Tibial nerve (tissue), 4 donors: ENCODE measurements at regions not wholly inside any gene's neighbourhood (a gene's known extent, or its start where the extent isn't known, plus 50 kb on each side); places are given as distances from the start of the nearest gene placed in this dataset.
"Not testable (repeated sequence)": the region's sequence is repeated elsewhere in the genome, so short reads cannot be mapped to it uniquely, and the experiment has no call there.

Experiments
- DNase-seq, 2 donors: peaks; one replicate each; pipeline ENCODE4 v3.0.0-alpha.2; 2019; ENCODE audit warnings: low spot score in 2 of 2
- H3K27ac ChIP-seq, 4 donors: fragments of 200-600 bp; sonication (generic) in 3 of 4; one replicate each; pipeline ENCODE4 v1.5.1; 2017 to 2019; ENCODE audit warnings: mild to moderate bottlenecking in 1 of 4
- H3K27me3 ChIP-seq, 2 donors: fragments of 200-600 bp; sonication (generic) in 1 of 2; one replicate each; pipeline versions ENCODE4 v1.5.1 to v1.6.0; 2017 to 2019
- H3K36me3 ChIP-seq, 3 donors: fragments of 200-600 bp; sonication (generic); one replicate each; pipeline ENCODE4 v1.5.1; 2018 to 2019
- H3K4me1 ChIP-seq, 4 donors: fragments of 200-600 bp; sonication (generic) in 3 of 4; one replicate each; pipeline ENCODE4 v1.5.1; 2017 to 2019
- H3K4me3 ChIP-seq, 4 donors: fragments of 200-600 bp; sonication (generic) in 3 of 4; one replicate each; pipeline ENCODE4 v1.5.1; 2017 to 2019; ENCODE audit warnings: mild to moderate bottlenecking in 1 of 4, moderate library complexity in 1 of 4
- H3K9me3 ChIP-seq, 4 donors: fragments of 200-600 bp; sonication (generic) in 3 of 4; one replicate each; pipeline ENCODE4 v1.5.1; 2017 to 2019
- WGBS, 2 donors: methylation state at CpG; one replicate each; pipeline ENCODE4 v1.1.5; 2018; 5-methylcytosine and 5-hydroxymethylcytosine counted together

- H3K27ac ChIP-seq, H3K4me3 ChIP-seq, H3K9me3 ChIP-seq, H3K27me3 ChIP-seq, H3K4me1 ChIP-seq, H3K36me3 ChIP-seq, DNase-seq: not testable (repeated sequence)
- WGBS, 2 donors, result 66 to 67% methylated on average over 12 of the region's 16 CpGs
These were observed 63.8 kb downstream of the NSUN5 start for GRCh38 chr7:73244782-73245311.

- H3K27me3 ChIP-seq, H3K27ac ChIP-seq, H3K36me3 ChIP-seq, H3K4me1 ChIP-seq, H3K9me3 ChIP-seq: not testable (repeated sequence)
- H3K4me3 ChIP-seq, result peak overlapping the region in 3 of 4 donors; percentile 19 to 46 (median 38)
- WGBS, 2 donors, result no CpG with 5 or more reads among the region's 72 CpGs
- peak; percentile 86 to 93 for DNase-seq
These were observed 73.5 kb downstream of the NSUN5 start for GRCh38 chr7:73234994-73235717.

GRCh38 chr7:73225745-73226144, 82.9 kb downstream of the NSUN5 start:
- not testable (repeated sequence) for H3K4me3 ChIP-seq, H3K4me1 ChIP-seq, H3K36me3 ChIP-seq, DNase-seq, H3K27ac ChIP-seq, H3K9me3 ChIP-seq, H3K27me3 ChIP-seq
- WGBS, 2 donors, result 72 to 83% methylated on average over 15 of the region's 15 CpGs

DNA sequence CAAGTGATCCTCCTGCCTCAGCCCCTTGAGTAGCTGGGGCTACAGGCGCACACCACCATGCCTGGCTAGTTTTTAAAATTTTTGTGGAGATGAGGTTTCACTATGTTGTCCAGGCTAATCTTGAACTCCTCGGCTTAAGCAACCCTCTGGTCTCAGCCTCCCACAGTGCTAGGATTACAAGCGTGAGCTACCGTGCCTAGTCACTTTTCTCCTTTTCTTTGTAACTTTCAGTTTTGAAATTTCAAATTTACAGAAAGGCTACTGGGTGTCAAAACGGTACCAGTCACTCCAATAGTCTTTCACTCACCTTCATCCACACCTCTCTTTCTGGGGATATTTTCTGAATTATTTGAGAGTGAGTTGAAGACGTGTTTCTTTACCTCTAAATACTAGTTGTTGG, 86.9 kb downstream of the NSUN5 start:
- not testable (repeated sequence) for H3K36me3 ChIP-seq, H3K27ac ChIP-seq, H3K27me3 ChIP-seq, H3K4me3 ChIP-seq, H3K9me3 ChIP-seq, H3K4me1 ChIP-seq, DNase-seq
- WGBS, 2 donors, result no CpG with 5 or more reads among the region's 6 CpGs

GRCh38 chr7:73220766-73221370, 87.8 kb downstream of the NSUN5 start:
- not testable (repeated sequence) for H3K4me3 ChIP-seq, H3K36me3 ChIP-seq, H3K4me1 ChIP-seq, H3K27ac ChIP-seq, H3K27me3 ChIP-seq, H3K9me3 ChIP-seq, DNase-seq
- WGBS, 2 donors, result no CpG with 5 or more reads among the region's 6 CpGs

DNA sequence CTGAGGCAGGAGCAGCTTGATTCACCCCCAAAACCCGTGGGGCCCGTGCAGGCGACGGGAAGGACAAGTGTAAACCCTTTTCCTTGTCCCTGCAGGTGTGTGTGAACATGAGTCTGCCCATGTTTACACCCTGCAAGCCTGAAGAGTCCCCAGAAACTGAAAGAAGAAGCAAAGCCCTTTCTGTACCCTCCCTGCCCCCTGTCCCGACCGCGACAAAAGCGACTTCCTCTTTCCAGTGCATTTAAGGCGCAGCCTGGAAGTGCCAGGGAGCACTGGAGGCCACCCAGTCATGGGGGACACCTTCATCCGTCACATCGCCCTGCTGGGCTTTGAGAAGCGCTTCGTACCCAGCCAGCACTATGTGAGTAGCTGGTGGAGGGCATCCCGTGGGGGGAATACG, 88.3 kb downstream of the NSUN5 start:
- H3K9me3 ChIP-seq, H3K4me1 ChIP-seq, H3K27me3 ChIP-seq, H3K36me3 ChIP-seq, H3K27ac ChIP-seq, DNase-seq, H3K4me3 ChIP-seq: not testable (repeated sequence)
- WGBS, 2 donors, result no CpG with 5 or more reads among the region's 15 CpGs

DNA sequence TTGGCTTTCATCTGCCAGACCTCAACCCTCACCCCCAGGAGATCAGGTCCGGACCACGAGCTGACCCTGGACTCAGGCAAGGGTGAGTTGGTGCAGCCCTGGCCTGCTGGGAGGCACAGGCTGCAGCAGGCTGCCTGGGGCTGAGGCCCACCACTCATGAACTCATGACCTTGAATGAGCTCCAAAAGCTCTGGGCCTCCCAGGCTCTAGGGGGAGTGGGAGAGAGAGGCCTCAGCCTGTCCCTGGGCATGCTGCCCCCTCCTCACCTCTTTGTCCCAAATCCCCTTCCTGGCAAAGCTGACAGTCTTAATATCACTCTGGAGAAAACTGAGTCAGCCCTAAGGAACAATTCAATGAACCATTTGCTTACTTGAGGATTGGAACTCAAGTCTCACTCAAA, 89.8 kb downstream of the NSUN5 start:
- no CpG with 5 or more reads among the region's 2 CpGs for WGBS, 2 donors
- H3K27ac ChIP-seq, DNase-seq, H3K4me3 ChIP-seq, H3K9me3 ChIP-seq, H3K4me1 ChIP-seq, H3K36me3 ChIP-seq, H3K27me3 ChIP-seq: not testable (repeated sequence)

- 86 to 95% methylated on average over 5 of the region's 10 CpGs for WGBS, 2 donors
- H3K27me3 ChIP-seq, DNase-seq, H3K4me3 ChIP-seq, H3K4me1 ChIP-seq, H3K36me3 ChIP-seq, H3K9me3 ChIP-seq, H3K27ac ChIP-seq: not testable (repeated sequence)
These were observed 92.5 kb downstream of the NSUN5 start for GRCh38 chr7:73216046-73216675.

DNA sequence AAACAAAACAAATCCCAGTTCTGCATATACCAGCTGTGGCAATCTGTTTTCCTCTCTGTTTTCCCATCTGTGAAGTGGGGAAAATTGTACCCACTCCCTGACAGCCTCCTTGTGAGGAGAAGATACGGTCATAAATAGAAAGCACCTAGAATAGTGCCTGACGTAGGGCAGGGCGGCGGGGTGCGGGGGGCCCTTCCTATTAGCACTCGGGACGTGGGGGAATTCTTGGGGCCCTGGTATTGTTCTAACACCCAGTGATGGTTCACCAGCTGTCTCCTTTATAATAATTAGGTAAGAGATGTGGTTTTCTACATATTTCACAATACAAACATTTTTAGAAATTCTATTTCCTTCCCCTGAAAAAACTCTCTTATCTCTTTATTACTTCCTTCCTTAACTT, 93.4 kb downstream of the NSUN5 start:
- DNase-seq, H3K27ac ChIP-seq, H3K36me3 ChIP-seq, H3K4me1 ChIP-seq, H3K9me3 ChIP-seq, H3K27me3 ChIP-seq, H3K4me3 ChIP-seq: not testable (repeated sequence)
- no CpG with 5 or more reads among the region's 7 CpGs for WGBS, 2 donors

DNA sequence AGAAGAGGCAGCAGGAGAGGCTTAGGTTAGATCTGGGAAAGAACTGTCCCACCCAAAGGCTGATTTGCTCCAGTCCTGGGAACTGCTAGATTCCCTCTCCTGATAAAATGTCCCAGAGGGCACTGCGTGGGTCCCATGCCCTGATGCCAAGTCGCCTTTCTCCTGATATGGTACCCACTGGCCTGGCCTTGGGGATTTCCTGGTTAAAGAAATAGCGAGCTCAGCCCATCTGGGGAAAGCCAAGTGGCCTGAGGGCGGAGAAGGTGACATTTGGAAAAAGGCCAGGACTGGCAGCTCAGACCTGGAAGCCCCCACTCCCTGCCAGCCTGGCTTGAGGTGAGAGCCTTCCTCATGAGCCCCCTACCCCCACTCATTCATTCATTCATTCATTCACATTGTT, 94.2 kb downstream of the NSUN5 start:
- not testable (repeated sequence) for H3K27ac ChIP-seq, H3K36me3 ChIP-seq, H3K4me1 ChIP-seq, H3K4me3 ChIP-seq, H3K9me3 ChIP-seq, DNase-seq, H3K27me3 ChIP-seq
- WGBS, 2 donors, result 77 to 92% methylated on average over 3 of the region's 4 CpGs

GRCh38 chr7:73213076-73213475, 95.5 kb downstream of the NSUN5 start:
- H3K27me3 ChIP-seq, H3K9me3 ChIP-seq, DNase-seq, H3K27ac ChIP-seq, H3K4me1 ChIP-seq, H3K4me3 ChIP-seq, H3K36me3 ChIP-seq: not testable (repeated sequence)
- 28 to 50% methylated on average over 1 to 4 of the region's 7 CpGs for WGBS, 2 donors

- H3K9me3 ChIP-seq, H3K27ac ChIP-seq, H3K36me3 ChIP-seq, DNase-seq, H3K4me1 ChIP-seq, H3K4me3 ChIP-seq, H3K27me3 ChIP-seq: not testable (repeated sequence)
- 9 to 55% methylated on average over 1 of the region's 3 CpGs for WGBS, 2 donors
These were observed 103.0 kb downstream of the NSUN5 start for GRCh38 chr7:73205594-73205993.

- H3K36me3 ChIP-seq, H3K4me1 ChIP-seq, H3K27me3 ChIP-seq, H3K27ac ChIP-seq, DNase-seq, H3K4me3 ChIP-seq, H3K9me3 ChIP-seq: not testable (repeated sequence)
- WGBS, 2 donors, result 93 to 98% methylated on average over 2 to 5 of the region's 5 CpGs
These were observed 103.7 kb downstream of the NSUN5 start for GRCh38 chr7:73204898-73205297.

- not testable (repeated sequence) for H3K27ac ChIP-seq, DNase-seq, H3K27me3 ChIP-seq, H3K36me3 ChIP-seq, H3K4me3 ChIP-seq, H3K4me1 ChIP-seq, H3K9me3 ChIP-seq
- WGBS, 2 donors, result 93% methylated on average over 5 of the region's 5 CpGs; no CpG with 5 or more reads in 1 of the 2 donors
These were observed 105.3 kb downstream of the NSUN5 start for GRCh38 chr7:73203312-73203711.
